HL-60 (cell line): ENCODE measurements at regions not wholly inside any gene's neighbourhood (a gene's known extent, or its start where the extent isn't known, plus 50 kb on each side); places are given as distances from the start of the nearest gene placed in this dataset.

Experiments used
- CTCF ChIP-seq: IDR thresholded peaks from one replicate; pipeline ENCODE4 v1.5.1; 2011; ENCODE audit warnings: low read length, control low read depth, inconsistent platforms; ENCODE audit not compliant: insufficient read depth
- GABPA ChIP-seq: IDR thresholded peaks from 2 replicates; pipeline ENCODE4 v1.6.1; 2012; ENCODE audit warnings: low read depth
- POLR2AphosphoS5 ChIP-seq: IDR thresholded peaks from 2 replicates; pipeline ENCODE4 v1.6.1; 2012; ENCODE audit warnings: low read depth
- TF ChIP-seq, protein P1 (sequence below): IDR thresholded peaks from 2 replicates; pipeline ENCODE4 v1.6.1; 2012; ENCODE audit warnings: low read depth; ENCODE audit not compliant: insufficient replicate concordance

GRCh38 chrX:121301356-121301755 lies 253.9 kb downstream of the GLUD2 start:
- TF ChIP-seq CTCF (no peak), POLR2AphosphoS5 (no peak), GABPA (no peak)
- TF ChIP-seq, protein P1, sequence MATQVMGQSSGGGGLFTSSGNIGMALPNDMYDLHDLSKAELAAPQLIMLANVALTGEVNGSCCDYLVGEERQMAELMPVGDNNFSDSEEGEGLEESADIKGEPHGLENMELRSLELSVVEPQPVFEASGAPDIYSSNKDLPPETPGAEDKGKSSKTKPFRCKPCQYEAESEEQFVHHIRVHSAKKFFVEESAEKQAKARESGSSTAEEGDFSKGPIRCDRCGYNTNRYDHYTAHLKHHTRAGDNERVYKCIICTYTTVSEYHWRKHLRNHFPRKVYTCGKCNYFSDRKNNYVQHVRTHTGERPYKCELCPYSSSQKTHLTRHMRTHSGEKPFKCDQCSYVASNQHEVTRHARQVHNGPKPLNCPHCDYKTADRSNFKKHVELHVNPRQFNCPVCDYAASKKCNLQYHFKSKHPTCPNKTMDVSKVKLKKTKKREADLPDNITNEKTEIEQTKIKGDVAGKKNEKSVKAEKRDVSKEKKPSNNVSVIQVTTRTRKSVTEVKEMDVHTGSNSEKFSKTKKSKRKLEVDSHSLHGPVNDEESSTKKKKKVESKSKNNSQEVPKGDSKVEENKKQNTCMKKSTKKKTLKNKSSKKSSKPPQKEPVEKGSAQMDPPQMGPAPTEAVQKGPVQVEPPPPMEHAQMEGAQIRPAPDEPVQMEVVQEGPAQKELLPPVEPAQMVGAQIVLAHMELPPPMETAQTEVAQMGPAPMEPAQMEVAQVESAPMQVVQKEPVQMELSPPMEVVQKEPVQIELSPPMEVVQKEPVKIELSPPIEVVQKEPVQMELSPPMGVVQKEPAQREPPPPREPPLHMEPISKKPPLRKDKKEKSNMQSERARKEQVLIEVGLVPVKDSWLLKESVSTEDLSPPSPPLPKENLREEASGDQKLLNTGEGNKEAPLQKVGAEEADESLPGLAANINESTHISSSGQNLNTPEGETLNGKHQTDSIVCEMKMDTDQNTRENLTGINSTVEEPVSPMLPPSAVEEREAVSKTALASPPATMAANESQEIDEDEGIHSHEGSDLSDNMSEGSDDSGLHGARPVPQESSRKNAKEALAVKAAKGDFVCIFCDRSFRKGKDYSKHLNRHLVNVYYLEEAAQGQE, result no peak
